ENCODE measurements at regions not wholly inside any gene's neighbourhood (a gene's known extent, or its start where the extent isn't known, plus 50 kb on each side); places are given as distances from the start of the nearest gene placed in this dataset.

- no peak for TF ChIP-seq CTCF (IDR thresholded peaks at IDR 0.05)
- no peak for TF ChIP-seq EP300 (IDR thresholded peaks at IDR 0.05)
- no peak for TF ChIP-seq POLR2A (IDR thresholded peaks at IDR 0.05)
- TF ChIP-seq POLR2AphosphoS5 (IDR thresholded peaks at IDR 0.05), result no peak
Observed at GRCh38 chr18:41216341-41217003, 738.6 kb upstream of the PIK3C3 start.
